Left lung (tissue), 4 donors: ENCODE measurements at regions not wholly inside any gene's neighbourhood (a gene's known extent, or its start where the extent isn't known, plus 50 kb on each side); places are given as distances from the start of the nearest gene placed in this dataset.
A peak's percentile ranks its signal among the peaks of the same experiment; 100 is the strongest.

Source experiments
- ATAC-seq: fragments of 200-7000 bp; cut with Tn5 transposase; one replicate; pipeline ENCODE4 v1.9.1; 2020; ENCODE audit warnings: moderate library complexity
- DNase-seq, 4 donors: peaks; one replicate each; pipeline ENCODE4 v3.0.0-alpha.2; 2013 to 2020
- H3K27ac ChIP-seq, 2 donors: fragments of 200-600 bp; sonication (generic) in 1 of 2; one replicate each; pipeline versions ENCODE4 v1.5.0 to v1.8.0; 2020 to 2021
- H3K27me3 ChIP-seq, 2 donors: fragments of 200-600 bp; sonication (generic) in 1 of 2; one replicate each; pipeline versions ENCODE4 v1.5.0 to v1.8.0; 2020 to 2021
- H3K36me3 ChIP-seq, 2 donors: fragments of 200-600 bp; sonication (generic) in 1 of 2; one replicate each; pipeline versions ENCODE4 v1.5.0 to v1.8.0; 2020 to 2021
- H3K4me1 ChIP-seq, 2 donors: fragments of 200-600 bp; one replicate each; pipeline ENCODE4 v1.8.0; 2021
- H3K4me3 ChIP-seq, 2 donors: fragments of 200-600 bp; sonication (generic) in 1 of 2; one replicate each; pipeline versions ENCODE4 v1.5.0 to v1.8.0; 2020 to 2021; ENCODE audit warnings: mild to moderate bottlenecking in 1 of 2
- H3K9me3 ChIP-seq, 2 donors: fragments of 200-600 bp; sonication (generic) in 1 of 2; one replicate each; pipeline versions ENCODE4 v1.5.0 to v1.8.0; 2020 to 2021
- CTCF ChIP-seq, 2 donors: fragments of 200-600 bp; sonication (generic) in 1 of 2; IDR thresholded peaks; one replicate each; pipeline versions ENCODE4 v1.5.0 to v1.8.0; 2021; ENCODE audit warnings: antibody characterized with exemption in 2 of 2
- intact Hi-C, 2 donors: fragments of 100-400 bp; cut with DNase I; formaldehyde crosslinking; loops; one replicate each; pipeline versions ENCODE4 v1.11.2 to v1.14.2; 2022
- donor health status: DM: no; HTN: yes; CAD: no.
- donor health status: DM: no; HTN: no; CAD: no.

- peak overlapping the region; percentile 29 to 80 for H3K27ac ChIP-seq
- H3K36me3 ChIP-seq: no peaks in the 10 kb centered on the region
- peaks cover 7 to 20% of the 10 kb centered on the region in 2 donors for H3K4me1 ChIP-seq
- DNase-seq: peak in 2 of 4 donors; percentile 46 to 71
- H3K27me3 ChIP-seq: no peaks in the 10 kb centered on the region
- no peak for TF ChIP-seq CTCF (IDR thresholded peaks at IDR 0.05)
- H3K4me3 ChIP-seq: no peak overlapping the region
- intact Hi-C loops: no loop called here
- no peaks in the 10 kb centered on the region for H3K9me3 ChIP-seq
- peak; percentile 98 for ATAC-seq
Observed at GRCh38 chr5:91219091-91219802, 163.9 kb downstream of the ARRDC3 start.

- no peak for TF ChIP-seq CTCF (IDR thresholded peaks at IDR 0.05)
- H3K4me3 ChIP-seq: no peak overlapping the region
- no peaks in the 10 kb centered on the region for H3K27me3 ChIP-seq
- no peak for ATAC-seq
- no peak for DNase-seq
- no peaks in the 10 kb centered on the region for H3K36me3 ChIP-seq
- no peaks in the 10 kb centered on the region for H3K9me3 ChIP-seq
- no peak overlapping the region for H3K27ac ChIP-seq
- intact Hi-C loops: no loop called here
- H3K4me1 ChIP-seq: peaks cover 7 to 22% of the 10 kb centered on the region in 2 donors
Observed at GRCh38 chr5:91217859-91218258, 165.3 kb downstream of the ARRDC3 start.

- Histone ChIP-seq H3K4me3 (no peak overlapping the region), H3K27ac (no peak overlapping the region), H3K9me3 (no peaks in the 10 kb centered on the region), H3K27me3 (no peaks in the 10 kb centered on the region), H3K36me3 (no peaks in the 10 kb centered on the region), H3K4me1 (peaks cover 4 to 32% of the 10 kb centered on the region in 2 donors)
- no peak for DNase-seq
- intact Hi-C loops: no loop called here
- ATAC-seq: no peak
- no peak for TF ChIP-seq CTCF (IDR thresholded peaks at IDR 0.05)
Observed at GRCh38 chr5:91214571-91214970, 168.5 kb downstream of the ARRDC3 start.
